Caco-2 (cell line): ENCODE measurements at regions not wholly inside any gene's neighbourhood (a gene's known extent, or its start where the extent isn't known, plus 50 kb on each side); places are given as distances from the start of the nearest gene placed in this dataset.

Experiments
- BruUV-seq: library from RNA; stranded (reverse); fragments of 400-500 nt; replicated peaks from 2 replicates; lab custom pipeline; 2021; lab: Mats Ljungman, UMichigan
- CTCF ChIA-PET: fragments of 300-600 bp; sonication (Branson Sonifier 250); formaldehyde crosslinking; loops from one replicate; lab custom pipeline; 2022; ENCODE audit warnings: antibody characterized with exemption; lab: Charles Lee
- POLR2A ChIA-PET: fragments of 300-600 bp; sonication (Branson Sonifier 250); formaldehyde crosslinking; loops from one replicate; lab custom pipeline; 2022; ENCODE audit warnings: antibody characterized with exemption; lab: Charles Lee
- DNase-seq, 2 experiments: peaks; one replicate each; pipeline versions ENCODE4 v3.0.0 to v3.0.0-alpha.2; 2020 to 2022
- H3K27me3 ChIP-seq: replicated peaks from 2 replicates; pipeline ENCODE4 v1.6.0; 2011; ENCODE audit warnings: low read length; ENCODE audit not compliant: control insufficient read depth, insufficient read depth
- H3K36me3 ChIP-seq: 2 replicates; pipeline ENCODE4 v1.5.1; 2011; ENCODE audit warnings: low read length; ENCODE audit not compliant: control insufficient read depth, insufficient read depth
- H3K4me1 ChIP-seq: fragments of 250-450 bp; sonication (Bioruptor Pico); 2 replicates; pipeline ENCODE4 v1.5.1; 2020; ENCODE audit warnings: mild to moderate bottlenecking
- H3K4me3 ChIP-seq: 2 replicates; pipeline ENCODE4 v1.5.1; 2011; ENCODE audit warnings: low read depth, mild to moderate bottlenecking, control low read depth, low read length
- H3K9me3 ChIP-seq: fragments of 250-450 bp; sonication (Bioruptor Pico); 2 replicates; pipeline ENCODE4 v1.5.1; 2020; ENCODE audit warnings: mild to moderate bottlenecking, moderate library complexity
- H3K27ac Mint-ChIP-seq: one replicate; pipeline ENCODE4 v1.8.0; 2022; ENCODE audit warnings: mixed read lengths; ENCODE audit not compliant: unreplicated experiment
- H3K27me3 Mint-ChIP-seq: one replicate; pipeline ENCODE4 v1.8.0; 2022; ENCODE audit warnings: mixed read lengths; ENCODE audit not compliant: insufficient read depth, unreplicated experiment
- H3K36me3 Mint-ChIP-seq: one replicate; pipeline ENCODE4 v1.8.0; 2022; ENCODE audit warnings: mild to moderate bottlenecking, mixed read lengths; ENCODE audit not compliant: insufficient read depth, unreplicated experiment
- H3K4me1 Mint-ChIP-seq: one replicate; pipeline ENCODE4 v1.8.0; 2022; ENCODE audit warnings: low read depth, mixed read lengths; ENCODE audit not compliant: unreplicated experiment
- H3K4me3 Mint-ChIP-seq: one replicate; pipeline ENCODE4 v1.8.0; 2022; ENCODE audit warnings: mild to moderate bottlenecking, moderate library complexity, mixed read lengths; ENCODE audit not compliant: unreplicated experiment
- H3K9me3 Mint-ChIP-seq: one replicate; pipeline ENCODE4 v1.8.0; 2022; ENCODE audit warnings: mixed read lengths; ENCODE audit not compliant: unreplicated experiment
- intact Hi-C: fragments of 100-400 bp; cut with micrococcal nuclease; formaldehyde crosslinking; loops from one replicate; pipeline ENCODE4 v1.10.0; 2022; ENCODE audit not compliant: unreplicated experiment
- TF ChIP-seq, protein P1 (sequence below), 2 experiments: fragments of 200-600 bp in 1 of 2; IDR thresholded peaks; 1 replicate in 1 of 2; 2 replicates in 1 of 2; pipeline versions ENCODE4 v1.5.1 to v1.8.0; 2011 to 2022; ENCODE audit warnings: antibody characterized with exemption in 1 of 2, control low read depth in 1 of 2, inconsistent platforms in 1 of 2, low read depth in 1 of 2, low read length in 1 of 2, mild to moderate bottlenecking in 1 of 2, moderate library complexity in 1 of 2; ENCODE audit not compliant: insufficient read depth in 1 of 2, severe bottlenecking in 1 of 2, unreplicated experiment in 1 of 2

- intact Hi-C loops, result no loop called here
- H3K9me3 ChIP-seq, result no peaks in the 10 kb centered on the region
These were observed 1059.3 kb upstream of the GYPC start for GRCh38 chr2:125596612-125597011.

GRCh38 chr2:125615438-125615837 is 1040.5 kb upstream of the GYPC start:
- POLR2A ChIA-PET, result no interaction called here
- Histone ChIP-seq H3K4me3 (no peak overlapping the region), H3K36me3 (no peaks in the 10 kb centered on the region), H3K4me1 (no peaks in the 10 kb centered on the region), H3K27me3 (no peaks in the 10 kb centered on the region), H3K9me3 (no peaks in the 10 kb centered on the region)
- intact Hi-C loops, result no loop called here
- Mint-ChIP-seq H3K36me3 (no peaks in the 10 kb centered on the region), H3K27ac (no peak overlapping the region), H3K9me3 (no peaks in the 10 kb centered on the region), H3K4me3 (no peak overlapping the region), H3K4me1 (no peaks in the 10 kb centered on the region), H3K27me3 (no peaks in the 10 kb centered on the region)
- CTCF ChIA-PET, result no interaction called here
- TF ChIP-seq, protein P1, sequence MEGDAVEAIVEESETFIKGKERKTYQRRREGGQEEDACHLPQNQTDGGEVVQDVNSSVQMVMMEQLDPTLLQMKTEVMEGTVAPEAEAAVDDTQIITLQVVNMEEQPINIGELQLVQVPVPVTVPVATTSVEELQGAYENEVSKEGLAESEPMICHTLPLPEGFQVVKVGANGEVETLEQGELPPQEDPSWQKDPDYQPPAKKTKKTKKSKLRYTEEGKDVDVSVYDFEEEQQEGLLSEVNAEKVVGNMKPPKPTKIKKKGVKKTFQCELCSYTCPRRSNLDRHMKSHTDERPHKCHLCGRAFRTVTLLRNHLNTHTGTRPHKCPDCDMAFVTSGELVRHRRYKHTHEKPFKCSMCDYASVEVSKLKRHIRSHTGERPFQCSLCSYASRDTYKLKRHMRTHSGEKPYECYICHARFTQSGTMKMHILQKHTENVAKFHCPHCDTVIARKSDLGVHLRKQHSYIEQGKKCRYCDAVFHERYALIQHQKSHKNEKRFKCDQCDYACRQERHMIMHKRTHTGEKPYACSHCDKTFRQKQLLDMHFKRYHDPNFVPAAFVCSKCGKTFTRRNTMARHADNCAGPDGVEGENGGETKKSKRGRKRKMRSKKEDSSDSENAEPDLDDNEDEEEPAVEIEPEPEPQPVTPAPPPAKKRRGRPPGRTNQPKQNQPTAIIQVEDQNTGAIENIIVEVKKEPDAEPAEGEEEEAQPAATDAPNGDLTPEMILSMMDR (IDR thresholded peaks at IDR 0.05; ENCODE audit: insufficient read depth in 1 of 2, low read depth in 1 of 2, low read length in 1 of 2, severe bottlenecking in 1 of 2, unreplicated experiment in 1 of 2), result no peak
- DNase-seq, result no peak
- no TSS peak for BruUV-seq

More at GRCh38 chr2:125596612-125597011, 1059.3 kb upstream of the GYPC start:
- Histone ChIP-seq H3K27me3 (no peaks in the 10 kb centered on the region), H3K4me1 (no peaks in the 10 kb centered on the region), H3K36me3 (no peaks in the 10 kb centered on the region), H3K4me3 (no peak overlapping the region)
- BruUV-seq, result no TSS peak
- TF ChIP-seq, protein P1 (IDR thresholded peaks at IDR 0.05; ENCODE audit: insufficient read depth in 1 of 2, low read depth in 1 of 2, low read length in 1 of 2, severe bottlenecking in 1 of 2, unreplicated experiment in 1 of 2), result no peak
- CTCF ChIA-PET, result no interaction called here
- POLR2A ChIA-PET, result no interaction called here
- Mint-ChIP-seq H3K27me3 (no peaks in the 10 kb centered on the region), H3K36me3 (no peaks in the 10 kb centered on the region), H3K9me3 (no peaks in the 10 kb centered on the region), H3K27ac (no peak overlapping the region), H3K4me3 (no peak overlapping the region), H3K4me1 (no peaks in the 10 kb centered on the region)
- DNase-seq, result no peak

DNA sequence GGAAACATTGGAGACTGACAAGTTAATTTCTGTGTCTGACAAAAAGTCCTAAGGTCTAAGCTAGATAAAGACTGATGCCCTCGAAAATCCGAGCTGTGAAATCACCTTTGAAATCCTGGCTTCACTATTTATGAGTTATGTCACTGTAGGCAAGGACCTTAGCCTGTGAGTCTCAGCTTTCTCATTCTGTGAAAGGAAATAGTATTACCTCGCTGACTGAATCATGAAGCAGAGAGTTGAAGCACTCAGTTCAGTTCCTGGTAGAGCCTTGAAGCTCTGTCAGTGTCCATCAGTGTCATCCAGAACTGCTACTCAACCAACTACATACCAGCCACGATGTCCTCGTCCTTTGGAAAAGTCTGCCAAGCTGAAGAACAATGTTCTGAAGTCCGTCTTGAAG is 1025.6 kb upstream of the GYPC start:
- no peak for DNase-seq
- Histone ChIP-seq H3K36me3 (no peaks in the 10 kb centered on the region), H3K27me3 (no peaks in the 10 kb centered on the region), H3K9me3 (no peaks in the 10 kb centered on the region), H3K4me3 (no peak overlapping the region), H3K4me1 (no peaks in the 10 kb centered on the region)
- Mint-ChIP-seq H3K9me3 (no peaks in the 10 kb centered on the region), H3K27me3 (no peaks in the 10 kb centered on the region), H3K4me3 (no peak overlapping the region), H3K4me1 (no peaks in the 10 kb centered on the region), H3K36me3 (no peaks in the 10 kb centered on the region), H3K27ac (no peak overlapping the region)
- intact Hi-C loops, result no loop called here
- TF ChIP-seq, protein P1 (IDR thresholded peaks at IDR 0.05; ENCODE audit: insufficient read depth in 1 of 2, low read depth in 1 of 2, low read length in 1 of 2, severe bottlenecking in 1 of 2, unreplicated experiment in 1 of 2), result no peak
- BruUV-seq, result no TSS peak
- ChIA-PET POLR2A (no interaction called here), CTCF (no interaction called here)
